Peyer's patch (tissue), 4 donors: ENCODE measurements at regions not wholly inside any gene's neighbourhood (a gene's known extent, or its start where the extent isn't known, plus 50 kb on each side); places are given as distances from the start of the nearest gene placed in this dataset.

Source experiments
- DNase-seq, 3 donors: peaks; one replicate each; pipeline ENCODE4 v3.0.0-alpha.2; 2017 to 2019
- H3K27ac ChIP-seq, 4 donors: fragments of 200-600 bp; sonication (generic); one replicate each; pipeline ENCODE4 v1.5.1; 2016 to 2019
- H3K27me3 ChIP-seq, 2 donors: fragments of 200-600 bp; sonication (generic); one replicate each; pipeline ENCODE4 v1.5.1; 2019
- H3K36me3 ChIP-seq, 3 donors: fragments of 200-600 bp; sonication (generic); one replicate each; pipeline ENCODE4 v1.5.1; 2016 to 2019
- H3K4me1 ChIP-seq, 4 donors: fragments of 200-600 bp; sonication (generic); one replicate each; pipeline ENCODE4 v1.5.1; 2016 to 2019
- H3K4me3 ChIP-seq, 4 donors: fragments of 200-600 bp; sonication (generic); 1 replicate in 3 of 4; 2 replicates in 1 of 4; pipeline ENCODE4 v1.5.1; 2016 to 2019; ENCODE audit warnings: mild to moderate bottlenecking in 1 of 4
- H3K9me3 ChIP-seq, 4 donors: fragments of 200-600 bp; sonication (generic); one replicate each; pipeline ENCODE4 v1.5.1; 2016 to 2019; ENCODE audit warnings: mild to moderate bottlenecking in 1 of 4
- CTCF ChIP-seq, 6 experiments: fragments of 450-650 bp in 4 of 6; fragments of 200-600 bp in 2 of 6; sonication (generic) in 1 of 6; IDR thresholded peaks; one replicate each; pipeline ENCODE4 v1.5.1; 2017 to 2019; ENCODE audit warnings: antibody characterized with exemption in 6 of 6, mild to moderate bottlenecking in 3 of 6, moderate library complexity in 1 of 6
- POLR2A ChIP-seq, 2 donors: fragments of 450-650 bp; IDR thresholded peaks; one replicate each; pipeline ENCODE4 v1.5.1; 2017; ENCODE audit warnings: antibody characterized with exemption in 2 of 2, mild to moderate bottlenecking in 2 of 2, moderate library complexity in 2 of 2

GRCh38 chr12:58302487-58303011, 361.2 kb downstream of the ATP23 start:
- TF ChIP-seq POLR2A (IDR thresholded peaks at IDR 0.05) (no peak), CTCF (IDR thresholded peaks at IDR 0.05) (no peak)
- H3K4me1 ChIP-seq, result no peaks in the 10 kb centered on the region
- no peak for DNase-seq
- H3K9me3 ChIP-seq, result no peaks in the 10 kb centered on the region
- no peaks in the 10 kb centered on the region for H3K27me3 ChIP-seq
- no peak overlapping the region for H3K27ac ChIP-seq
- H3K4me3 ChIP-seq, result no peak overlapping the region
- H3K36me3 ChIP-seq, result no peaks in the 10 kb centered on the region

GRCh38 chr12:58306266-58307000, 365.1 kb downstream of the ATP23 start:
- Histone ChIP-seq H3K36me3 (no peaks in the 10 kb centered on the region), H3K27me3 (no peaks in the 10 kb centered on the region), H3K9me3 (no peaks in the 10 kb centered on the region), H3K4me1 (no peaks in the 10 kb centered on the region), H3K27ac (no peak overlapping the region), H3K4me3 (no peak overlapping the region)
- no peak for TF ChIP-seq POLR2A (IDR thresholded peaks at IDR 0.05)
- TF ChIP-seq CTCF (IDR thresholded peaks at IDR 0.05), result no peak
- DNase-seq, result no peak

GRCh38 chr12:58309806-58310205, 368.4 kb downstream of the ATP23 start:
- no peak for TF ChIP-seq CTCF (IDR thresholded peaks at IDR 0.05)
- no peak for TF ChIP-seq POLR2A (IDR thresholded peaks at IDR 0.05)
- Histone ChIP-seq H3K27ac (no peak overlapping the region), H3K4me1 (no peaks in the 10 kb centered on the region), H3K27me3 (no peaks in the 10 kb centered on the region), H3K36me3 (no peaks in the 10 kb centered on the region), H3K4me3 (no peak overlapping the region), H3K9me3 (no peaks in the 10 kb centered on the region)
- DNase-seq, result no peak

GRCh38 chr12:58310368-58310767, 369.0 kb downstream of the ATP23 start:
- Histone ChIP-seq H3K27me3 (no peaks in the 10 kb centered on the region), H3K9me3 (no peaks in the 10 kb centered on the region), H3K4me1 (no peaks in the 10 kb centered on the region), H3K36me3 (no peaks in the 10 kb centered on the region), H3K4me3 (no peak overlapping the region), H3K27ac (no peak overlapping the region)
- DNase-seq, result no peak
- TF ChIP-seq CTCF (IDR thresholded peaks at IDR 0.05) (no peak), POLR2A (IDR thresholded peaks at IDR 0.05) (no peak)

- no peaks in the 10 kb centered on the region for H3K9me3 ChIP-seq
- no peaks in the 10 kb centered on the region for H3K27me3 ChIP-seq
- H3K27ac ChIP-seq, result no peak overlapping the region
- H3K4me3 ChIP-seq, result no peak overlapping the region
- H3K36me3 ChIP-seq, result no peaks in the 10 kb centered on the region
- DNase-seq, result no peak
- no peaks in the 10 kb centered on the region for H3K4me1 ChIP-seq
- TF ChIP-seq CTCF (IDR thresholded peaks at IDR 0.05) (no peak), POLR2A (IDR thresholded peaks at IDR 0.05) (no peak)
These were observed 369.6 kb downstream of the ATP23 start for GRCh38 chr12:58310809-58311622.
